HEK293 (cell line): ENCODE measurements at regions not wholly inside any gene's neighbourhood (a gene's known extent, or its start where the extent isn't known, plus 50 kb on each side); places are given as distances from the start of the nearest gene placed in this dataset.

Experiments used
- CTCF ChIA-PET: fragments of 350-600 bp; formaldehyde crosslinking; extraction: SDS; loops from one replicate; lab custom pipeline; 2021; ENCODE audit warnings: antibody characterized with exemption; lab: Yijun Ruan, JAX
- POLR2A ChIA-PET: fragments of 300-600 bp; formaldehyde crosslinking; extraction: SDS; loops from one replicate; lab custom pipeline; 2020; ENCODE audit warnings: antibody characterized with exemption, inconsistent platforms; lab: Yijun Ruan, JAX
- H3K27ac ChIP-seq: fragments of 200-500 bp; sonication (Bioruptor generic); 2 replicates; pipeline ENCODE4 v1.5.1; 2014; ENCODE audit warnings: low read depth, low read length, control low read depth, inconsistent platforms; ENCODE audit errors: extremely low read depth
- H3K36me3 ChIP-seq, 2 experiments: fragments of 200-500 bp in 1 of 2; sonication (Bioruptor generic) in 1 of 2; 1 replicate in 1 of 2; 2 replicates in 1 of 2; pipeline ENCODE4 v1.5.1; 2014 to 2017; ENCODE audit warnings: inconsistent platforms in 2 of 2, low read length in 2 of 2; ENCODE audit not compliant: control insufficient read depth in 2 of 2, insufficient read depth in 1 of 2
- H3K4me1 ChIP-seq: fragments of 200-500 bp; sonication (Bioruptor generic); 2 replicates; pipeline ENCODE4 v1.5.1; 2014; ENCODE audit warnings: mild to moderate bottlenecking, low read length, inconsistent platforms; ENCODE audit not compliant: control insufficient read depth, insufficient read depth
- H3K4me3 ChIP-seq: 2 replicates; pipeline ENCODE4 v1.5.1; 2011; ENCODE audit warnings: low read depth, mild to moderate bottlenecking, control low read depth, low read length, moderate library complexity
- H3K9me3 ChIP-seq: fragments of 200-500 bp; sonication (Bioruptor generic); 2 replicates; pipeline ENCODE4 v1.5.1; 2014; ENCODE audit warnings: low read depth, low read length, inconsistent platforms; ENCODE audit not compliant: control insufficient read depth, insufficient read depth
- FEZF1 ChIP-seq: fragments of 450-650 bp; formaldehyde crosslinking; IDR thresholded peaks from 2 replicates; pipeline ENCODE4 v1.5.1; 2016; ENCODE audit warnings: missing biosample characterization, missing genetic modification characterization
- HIC1 ChIP-seq: fragments of 450-650 bp; formaldehyde crosslinking; IDR thresholded peaks from 2 replicates; pipeline ENCODE4 v1.5.1; 2016; ENCODE audit warnings: missing biosample characterization, missing genetic modification characterization
- INSM2 ChIP-seq: fragments of 450-650 bp; formaldehyde crosslinking; IDR thresholded peaks from 2 replicates; pipeline ENCODE4 v1.5.1; 2016; ENCODE audit warnings: missing biosample characterization, missing genetic modification characterization
- MEIS1 ChIP-seq: sonication (generic); formaldehyde crosslinking; IDR thresholded peaks from 2 replicates; pipeline ENCODE4 v1.8.1; 2022; ENCODE audit warnings: missing genetic modification reagents, mild to moderate bottlenecking, borderline replicate concordance
- OSR2 ChIP-seq: fragments of 450-650 bp; formaldehyde crosslinking; IDR thresholded peaks from 2 replicates; pipeline ENCODE4 v1.5.1; 2016; ENCODE audit warnings: missing biosample characterization, missing genetic modification characterization
- RBAK ChIP-seq: fragments of 450-650 bp; formaldehyde crosslinking; IDR thresholded peaks from 2 replicates; pipeline ENCODE4 v1.5.1; 2016; ENCODE audit warnings: missing biosample characterization, missing genetic modification characterization
- SETDB1 ChIP-seq: IDR thresholded peaks from one replicate; pipeline ENCODE4 v1.6.1; 2017; ENCODE audit warnings: mild to moderate bottlenecking, low read length, moderate library complexity, mixed read lengths; ENCODE audit not compliant: insufficient read length
- SP3 ChIP-seq: fragments of 450-650 bp; formaldehyde crosslinking; IDR thresholded peaks from 2 replicates; pipeline ENCODE4 v1.5.1; 2016; ENCODE audit warnings: missing biosample characterization, missing genetic modification characterization
- ZBTB20 ChIP-seq: fragments of 450-650 bp; formaldehyde crosslinking; IDR thresholded peaks from 2 replicates; pipeline ENCODE4 v1.5.1; 2016; ENCODE audit warnings: missing biosample characterization, missing genetic modification characterization
- ZBTB49 ChIP-seq: fragments of 450-650 bp; formaldehyde crosslinking; IDR thresholded peaks from 2 replicates; pipeline ENCODE4 v1.5.1; 2016; ENCODE audit warnings: missing biosample characterization, missing genetic modification characterization, low read depth
- ZFP69B ChIP-seq: fragments of 450-650 bp; formaldehyde crosslinking; IDR thresholded peaks from 2 replicates; pipeline ENCODE4 v1.5.1; 2016; ENCODE audit warnings: missing biosample characterization, missing genetic modification characterization
- ZNF112 ChIP-seq: fragments of 450-650 bp; formaldehyde crosslinking; IDR thresholded peaks from 2 replicates; pipeline ENCODE4 v1.5.0; 2017; ENCODE audit warnings: missing biosample characterization, missing genetic modification characterization
- ZNF26 ChIP-seq: fragments of 450-650 bp; formaldehyde crosslinking; IDR thresholded peaks from 2 replicates; pipeline ENCODE4 v1.5.1; 2016; ENCODE audit warnings: missing biosample characterization, missing genetic modification characterization
- ZNF274 ChIP-seq, 2 experiments: fragments of 200-500 bp in 1 of 2; fragments of 450-650 bp in 1 of 2; sonication (Bioruptor generic) in 1 of 2; formaldehyde crosslinking in 1 of 2; IDR thresholded peaks; 2 replicates each; pipeline versions ENCODE4 v1.5.1 to v1.6.1; 2014 to 2016; ENCODE audit warnings: borderline replicate concordance in 1 of 2, inconsistent platforms in 1 of 2, low read length in 1 of 2, missing biosample characterization in 1 of 2, missing genetic modification characterization in 1 of 2
- ZNF426 ChIP-seq: fragments of 450-650 bp; formaldehyde crosslinking; IDR thresholded peaks from 2 replicates; pipeline ENCODE4 v1.5.1; 2017; ENCODE audit warnings: missing biosample characterization, missing genetic modification characterization, mild to moderate bottlenecking, inconsistent platforms, moderate library complexity
- ZNF521 ChIP-seq: fragments of 450-650 bp; formaldehyde crosslinking; IDR thresholded peaks from 2 replicates; pipeline ENCODE4 v1.5.1; 2017; ENCODE audit warnings: missing biosample characterization, mild to moderate bottlenecking, missing genetic modification characterization
- ZNF624 ChIP-seq: fragments of 450-650 bp; formaldehyde crosslinking; IDR thresholded peaks from 2 replicates; pipeline ENCODE4 v1.5.1; 2017; ENCODE audit warnings: missing biosample characterization, missing genetic modification characterization
- ZNF654 ChIP-seq: fragments of 450-650 bp; formaldehyde crosslinking; IDR thresholded peaks from 2 replicates; pipeline ENCODE4 v1.5.1; 2016; ENCODE audit warnings: low read depth, missing biosample characterization, missing genetic modification characterization
- ZNF677 ChIP-seq: fragments of 450-650 bp; IDR thresholded peaks from 2 replicates; pipeline ENCODE4 v1.5.0; 2018; ENCODE audit warnings: missing biosample characterization, mild to moderate bottlenecking, missing genetic modification characterization, moderate library complexity
- ZNF692 ChIP-seq: fragments of 450-650 bp; formaldehyde crosslinking; IDR thresholded peaks from 2 replicates; pipeline ENCODE4 v1.5.1; 2016; ENCODE audit warnings: missing biosample characterization, missing genetic modification characterization

- no peak for TF ChIP-seq ZBTB49 (tag by site-specific recombination)
Measured at GRCh38 chr3:72436863-72437592, 411.2 kb downstream of the SHQ1 start (continued).

- Histone ChIP-seq H3K36me3 (peaks cover 0 to 10% of the 10 kb centered on the region in 2 experiments; a peak in 1 of 3 replicates), H3K9me3 (no peaks in the 10 kb centered on the region), H3K27ac (no peak overlapping the region)
- CTCF ChIA-PET, result no interaction called here
- TF ChIP-seq ZBTB20 (tag by site-specific recombination), result no peak
- TF ChIP-seq, all 188 proteins: peak for 0
- H3K4me1 ChIP-seq, result no peaks in the 10 kb centered on the region; the same call in 1 of the 2 replicates
- POLR2A ChIA-PET, result no interaction called here
- H3K4me3 ChIP-seq, result no peak overlapping the region
Measured at GRCh38 chr3:72434296-72434695, 413.9 kb downstream of the SHQ1 start.

GRCh38 chr3:72432246-72432645 is 416.0 kb downstream of the SHQ1 start:
- CTCF ChIA-PET, result interaction anchor here (1.5 kb wide), 1 partner anchor 10 kb away, joined by 3 read pairs; no protein-coding TSS in a partner anchor
- TF ChIP-seq FEZF1 (tag by site-specific recombination) (no peak), OSR2 (tag by site-specific recombination) (no peak), ZBTB20 (tag by site-specific recombination) (no peak), HIC1 (tag by site-specific recombination) (no peak), ZNF26 (tag by site-specific recombination) (no peak), RBAK (no peak), ZNF274 (IDR thresholded peaks at IDR 0.05; ENCODE audit: low read length) (no peak), ZNF274 (tag by site-specific recombination; IDR thresholded peaks at IDR 0.05; ENCODE audit: borderline replicate concordance) (no peak), INSM2 (tag by site-specific recombination) (no peak), ZNF692 (tag by site-specific recombination) (no peak), ZNF426 (tag by site-specific recombination) (no peak), SP3 (no peak), MEIS1 (CRISPR knock-in tag) (no peak), ZNF677 (tag by site-specific recombination) (no peak), ZNF624 (no peak), ZNF112 (tag by site-specific recombination) (no peak), ZNF521 (tag by site-specific recombination) (no peak), ZNF654 (tag by site-specific recombination) (no peak), ZFP69B (tag by site-specific recombination) (no peak), SETDB1 (no peak)

More at GRCh38 chr3:72432246-72432645, 416.0 kb downstream of the SHQ1 start:
- Histone ChIP-seq H3K27ac (no peak overlapping the region), H3K4me3 (no peak overlapping the region), H3K4me1 (peaks cover 2% of the 10 kb centered on the region), H3K9me3 (no peaks in the 10 kb centered on the region), H3K36me3 (no peaks in the 10 kb centered on the region)
- POLR2A ChIA-PET, result no interaction called here
